Peyer's patch (tissue), 4 donors: ENCODE measurements at regions not wholly inside any gene's neighbourhood (a gene's known extent, or its start where the extent isn't known, plus 50 kb on each side); places are given as distances from the start of the nearest gene placed in this dataset.

ENCODE experiments used
- DNase-seq, 3 donors: peaks; one replicate each; pipeline ENCODE4 v3.0.0-alpha.2; 2017 to 2019
- H3K27ac ChIP-seq, 4 donors: fragments of 200-600 bp; sonication (generic); one replicate each; pipeline ENCODE4 v1.5.1; 2016 to 2019
- H3K27me3 ChIP-seq, 2 donors: fragments of 200-600 bp; sonication (generic); one replicate each; pipeline ENCODE4 v1.5.1; 2019
- H3K36me3 ChIP-seq, 3 donors: fragments of 200-600 bp; sonication (generic); one replicate each; pipeline ENCODE4 v1.5.1; 2016 to 2019
- H3K4me1 ChIP-seq, 4 donors: fragments of 200-600 bp; sonication (generic); one replicate each; pipeline ENCODE4 v1.5.1; 2016 to 2019
- H3K4me3 ChIP-seq, 4 donors: fragments of 200-600 bp; sonication (generic); 1 replicate in 3 of 4; 2 replicates in 1 of 4; pipeline ENCODE4 v1.5.1; 2016 to 2019; ENCODE audit warnings: mild to moderate bottlenecking in 1 of 4
- H3K9me3 ChIP-seq, 4 donors: fragments of 200-600 bp; sonication (generic); one replicate each; pipeline ENCODE4 v1.5.1; 2016 to 2019; ENCODE audit warnings: mild to moderate bottlenecking in 1 of 4
- POLR2A ChIP-seq, 2 donors: fragments of 450-650 bp; IDR thresholded peaks; one replicate each; pipeline ENCODE4 v1.5.1; 2017; ENCODE audit warnings: antibody characterized with exemption in 2 of 2, mild to moderate bottlenecking in 2 of 2, moderate library complexity in 2 of 2
- TF ChIP-seq, protein P1 (sequence below), 6 experiments: fragments of 450-650 bp in 4 of 6; fragments of 200-600 bp in 2 of 6; sonication (generic) in 1 of 6; IDR thresholded peaks; one replicate each; pipeline ENCODE4 v1.5.1; 2017 to 2019; ENCODE audit warnings: antibody characterized with exemption in 6 of 6, mild to moderate bottlenecking in 3 of 6, moderate library complexity in 1 of 6

DNA sequence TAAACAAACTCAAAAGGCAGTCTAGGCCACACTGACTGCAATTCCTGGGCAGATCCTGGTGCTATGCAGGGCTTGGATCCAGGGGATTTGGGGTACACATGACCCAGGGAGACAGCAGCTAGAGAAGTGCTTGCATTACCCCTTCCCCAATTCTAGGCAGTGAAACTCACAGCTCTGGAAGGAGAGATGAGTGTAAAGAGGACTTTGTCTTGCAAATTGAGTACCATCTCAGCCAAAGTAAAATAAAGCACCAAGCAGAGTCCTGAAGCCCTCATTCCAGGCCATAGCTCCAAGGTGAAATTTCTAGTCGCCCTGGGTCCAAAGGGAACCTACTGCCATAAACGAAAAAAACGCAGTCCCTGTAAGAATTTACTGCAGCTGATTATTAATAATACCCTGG, 644.9 kb upstream of the FLRT2 start:
- no peak for TF ChIP-seq POLR2A (IDR thresholded peaks at IDR 0.05)
- TF ChIP-seq, protein P1, sequence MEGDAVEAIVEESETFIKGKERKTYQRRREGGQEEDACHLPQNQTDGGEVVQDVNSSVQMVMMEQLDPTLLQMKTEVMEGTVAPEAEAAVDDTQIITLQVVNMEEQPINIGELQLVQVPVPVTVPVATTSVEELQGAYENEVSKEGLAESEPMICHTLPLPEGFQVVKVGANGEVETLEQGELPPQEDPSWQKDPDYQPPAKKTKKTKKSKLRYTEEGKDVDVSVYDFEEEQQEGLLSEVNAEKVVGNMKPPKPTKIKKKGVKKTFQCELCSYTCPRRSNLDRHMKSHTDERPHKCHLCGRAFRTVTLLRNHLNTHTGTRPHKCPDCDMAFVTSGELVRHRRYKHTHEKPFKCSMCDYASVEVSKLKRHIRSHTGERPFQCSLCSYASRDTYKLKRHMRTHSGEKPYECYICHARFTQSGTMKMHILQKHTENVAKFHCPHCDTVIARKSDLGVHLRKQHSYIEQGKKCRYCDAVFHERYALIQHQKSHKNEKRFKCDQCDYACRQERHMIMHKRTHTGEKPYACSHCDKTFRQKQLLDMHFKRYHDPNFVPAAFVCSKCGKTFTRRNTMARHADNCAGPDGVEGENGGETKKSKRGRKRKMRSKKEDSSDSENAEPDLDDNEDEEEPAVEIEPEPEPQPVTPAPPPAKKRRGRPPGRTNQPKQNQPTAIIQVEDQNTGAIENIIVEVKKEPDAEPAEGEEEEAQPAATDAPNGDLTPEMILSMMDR (IDR thresholded peaks at IDR 0.05), result no peak
- Histone ChIP-seq H3K9me3 (peaks cover 0 to 4% (median 0%) of the 10 kb centered on the region in 4 donors), H3K4me1 (no peaks in the 10 kb centered on the region), H3K27ac (no peak overlapping the region), H3K4me3 (no peak overlapping the region), H3K27me3 (no peaks in the 10 kb centered on the region), H3K36me3 (no peaks in the 10 kb centered on the region)
- DNase-seq, result no peak

DNA sequence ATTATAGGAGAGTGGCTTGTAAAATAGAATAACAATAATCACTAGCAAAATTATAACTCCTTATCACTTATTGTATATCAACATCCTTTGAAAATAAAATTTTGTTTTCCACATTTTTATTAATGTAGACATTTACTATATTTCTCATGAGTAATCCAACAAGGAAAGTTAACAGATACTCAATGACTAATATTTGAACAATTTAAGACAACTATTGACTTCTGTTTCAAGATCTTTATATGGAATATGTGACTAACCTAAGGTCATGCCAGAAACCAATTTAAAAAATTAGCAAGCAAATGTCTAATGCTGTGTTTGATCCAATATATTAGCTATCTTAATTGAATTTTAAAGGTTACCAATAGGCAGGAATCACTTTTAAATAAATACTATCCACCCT, 638.5 kb upstream of the FLRT2 start:
- no peaks in the 10 kb centered on the region for H3K36me3 ChIP-seq
- H3K27ac ChIP-seq, result no peak overlapping the region
- peaks cover 0 to 8% (median 0%) of the 10 kb centered on the region in 4 donors for H3K9me3 ChIP-seq
- no peak overlapping the region for H3K4me3 ChIP-seq
- H3K4me1 ChIP-seq, result no peaks in the 10 kb centered on the region
- DNase-seq, result no peak
- TF ChIP-seq, protein P1 (IDR thresholded peaks at IDR 0.05), result no peak
- TF ChIP-seq POLR2A (IDR thresholded peaks at IDR 0.05), result no peak
- H3K27me3 ChIP-seq, result no peaks in the 10 kb centered on the region

DNA sequence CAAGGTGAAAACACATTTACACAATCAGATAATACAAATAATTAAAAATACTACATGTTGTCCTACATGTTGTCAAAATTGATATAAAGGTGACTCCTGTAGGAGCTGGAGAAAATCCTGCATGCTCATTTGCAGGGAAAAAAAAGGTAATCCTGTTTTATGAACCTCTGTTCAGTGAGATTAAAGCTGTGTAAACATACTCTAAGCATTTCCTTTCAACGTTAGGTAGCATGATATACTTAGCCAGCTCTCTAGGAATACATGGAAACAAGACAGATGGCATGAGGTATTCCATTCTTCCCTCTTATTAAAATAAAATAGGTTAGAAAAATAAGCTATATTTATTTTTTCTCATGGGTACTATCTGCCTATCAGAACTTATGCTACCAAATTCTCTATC, 635.7 kb upstream of the FLRT2 start:
- H3K27me3 ChIP-seq, result no peaks in the 10 kb centered on the region
- no peaks in the 10 kb centered on the region for H3K36me3 ChIP-seq
- H3K4me1 ChIP-seq, result no peaks in the 10 kb centered on the region
- TF ChIP-seq POLR2A (IDR thresholded peaks at IDR 0.05), result no peak
- TF ChIP-seq, protein P1 (IDR thresholded peaks at IDR 0.05), result no peak
- no peak overlapping the region for H3K4me3 ChIP-seq
- no peak for DNase-seq
- no peak overlapping the region for H3K27ac ChIP-seq
- peaks cover 0 to 7% (median 0%) of the 10 kb centered on the region in 4 donors for H3K9me3 ChIP-seq

DNA sequence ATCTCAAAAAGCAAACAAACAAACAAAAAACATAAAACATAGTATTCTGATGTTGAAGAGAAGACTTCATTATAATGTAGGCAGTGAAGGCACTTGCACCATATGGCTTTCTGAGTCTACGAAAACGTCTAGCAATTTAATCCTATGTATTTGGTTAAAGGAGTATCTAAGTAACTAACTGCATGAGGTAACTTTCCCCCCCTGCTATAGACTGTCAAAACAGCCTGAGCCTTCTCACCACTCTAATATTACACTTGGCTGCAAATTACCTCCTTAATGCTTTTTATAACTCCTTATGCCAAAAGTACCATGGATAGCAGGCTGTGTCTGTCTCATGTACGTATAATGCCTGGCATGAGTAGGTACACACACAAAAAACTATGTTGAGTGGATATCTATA, 607.6 kb upstream of the FLRT2 start:
- Histone ChIP-seq H3K36me3 (no peaks in the 10 kb centered on the region), H3K4me1 (no peaks in the 10 kb centered on the region), H3K27me3 (no peaks in the 10 kb centered on the region), H3K27ac (no peak overlapping the region), H3K9me3 (no peaks in the 10 kb centered on the region), H3K4me3 (no peak overlapping the region)
- TF ChIP-seq, protein P1 (IDR thresholded peaks at IDR 0.05), result no peak
- no peak for TF ChIP-seq POLR2A (IDR thresholded peaks at IDR 0.05)
- DNase-seq, result no peak

DNA sequence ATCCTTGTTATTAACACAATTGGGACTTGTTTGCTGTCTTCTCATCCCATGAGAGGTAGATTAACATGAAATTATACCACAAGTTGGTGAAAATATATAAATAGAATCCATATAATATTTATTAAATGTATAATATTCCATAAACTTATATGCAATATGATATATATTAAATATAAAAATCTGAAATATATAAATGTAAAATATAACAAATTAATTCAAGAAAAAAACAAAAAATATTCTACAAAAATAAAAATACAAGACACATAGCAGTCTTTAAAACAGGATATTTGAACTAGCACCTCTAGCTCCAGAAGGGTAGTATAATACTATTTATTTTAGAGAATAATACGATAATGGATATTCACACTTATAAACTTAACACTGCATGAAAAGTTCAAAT, 603.3 kb upstream of the FLRT2 start:
- no peaks in the 10 kb centered on the region for H3K4me1 ChIP-seq
- H3K27me3 ChIP-seq, result no peaks in the 10 kb centered on the region
- H3K27ac ChIP-seq, result no peak overlapping the region
- no peak overlapping the region for H3K4me3 ChIP-seq
- no peaks in the 10 kb centered on the region for H3K36me3 ChIP-seq
- H3K9me3 ChIP-seq, result no peaks in the 10 kb centered on the region
- DNase-seq, result no peak
- TF ChIP-seq, protein P1 (IDR thresholded peaks at IDR 0.05), result no peak
- TF ChIP-seq POLR2A (IDR thresholded peaks at IDR 0.05), result no peak
